ENCODE measurements at regions not wholly inside any gene's neighbourhood (a gene's known extent, or its start where the extent isn't known, plus 50 kb on each side); places are given as distances from the start of the nearest gene placed in this dataset.

DNA sequence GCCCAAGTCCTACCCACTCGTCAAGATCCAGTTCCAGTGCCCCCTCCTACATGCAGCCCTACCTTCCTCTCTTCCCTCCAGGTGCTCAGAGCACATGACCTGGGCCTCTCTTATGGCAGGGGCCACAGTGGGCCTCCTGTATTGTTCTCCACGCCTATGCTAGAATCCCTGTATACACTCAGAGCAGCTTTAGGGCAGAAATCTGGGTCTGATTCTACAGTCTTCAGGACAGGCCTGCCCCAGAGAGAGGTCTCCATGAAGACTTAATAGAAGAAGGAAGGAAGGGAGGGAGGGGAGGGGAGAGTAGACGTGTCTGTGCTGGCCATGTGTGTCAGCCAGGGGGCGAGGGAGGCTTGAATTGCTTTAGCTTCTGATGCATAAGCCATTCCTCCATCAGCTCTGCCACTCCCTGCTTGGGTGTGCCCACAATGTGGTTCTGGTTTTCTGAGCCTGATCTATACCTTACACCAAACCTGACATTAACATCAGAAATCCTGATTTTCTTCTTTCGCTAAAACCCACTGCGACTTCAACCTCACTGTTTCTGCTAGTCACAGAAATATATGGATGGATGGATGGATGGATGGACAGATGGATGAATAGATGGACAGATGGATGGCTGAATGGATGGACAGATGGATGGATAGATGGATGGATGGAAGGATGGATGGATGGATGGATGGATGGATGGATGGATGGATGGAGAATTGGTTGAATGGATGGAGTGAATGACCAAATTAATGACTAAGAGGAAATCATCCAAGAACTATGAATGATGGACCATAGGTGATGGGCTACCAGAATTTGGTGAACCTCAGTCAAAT, 56.6 kb upstream of the PRDM11 start:
- DNase-seq (ENCODE audit: low read depth) = peak; percentile 71

DNA sequence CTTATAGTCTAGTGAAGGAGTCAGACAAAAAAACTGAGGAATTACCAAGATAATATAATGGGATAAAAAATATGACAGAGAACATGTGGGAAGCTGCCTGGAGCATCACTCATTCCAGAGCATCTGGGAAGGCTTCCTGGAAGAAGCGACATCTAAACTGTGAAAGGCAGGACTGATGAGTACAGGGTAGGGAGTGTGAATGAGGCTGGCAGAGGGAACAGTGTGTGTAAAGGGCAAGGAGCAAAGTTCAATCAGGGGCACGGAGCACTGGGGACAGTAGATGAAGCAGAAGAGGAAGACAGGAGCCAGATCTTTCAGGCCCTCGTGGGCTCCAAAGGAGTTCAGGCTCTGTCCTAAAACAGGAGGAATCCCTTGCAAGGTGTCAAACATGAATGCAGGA, 55.8 kb upstream of the PRDM11 start:
- DNase-seq (ENCODE audit: low read depth) = no peak

DNA sequence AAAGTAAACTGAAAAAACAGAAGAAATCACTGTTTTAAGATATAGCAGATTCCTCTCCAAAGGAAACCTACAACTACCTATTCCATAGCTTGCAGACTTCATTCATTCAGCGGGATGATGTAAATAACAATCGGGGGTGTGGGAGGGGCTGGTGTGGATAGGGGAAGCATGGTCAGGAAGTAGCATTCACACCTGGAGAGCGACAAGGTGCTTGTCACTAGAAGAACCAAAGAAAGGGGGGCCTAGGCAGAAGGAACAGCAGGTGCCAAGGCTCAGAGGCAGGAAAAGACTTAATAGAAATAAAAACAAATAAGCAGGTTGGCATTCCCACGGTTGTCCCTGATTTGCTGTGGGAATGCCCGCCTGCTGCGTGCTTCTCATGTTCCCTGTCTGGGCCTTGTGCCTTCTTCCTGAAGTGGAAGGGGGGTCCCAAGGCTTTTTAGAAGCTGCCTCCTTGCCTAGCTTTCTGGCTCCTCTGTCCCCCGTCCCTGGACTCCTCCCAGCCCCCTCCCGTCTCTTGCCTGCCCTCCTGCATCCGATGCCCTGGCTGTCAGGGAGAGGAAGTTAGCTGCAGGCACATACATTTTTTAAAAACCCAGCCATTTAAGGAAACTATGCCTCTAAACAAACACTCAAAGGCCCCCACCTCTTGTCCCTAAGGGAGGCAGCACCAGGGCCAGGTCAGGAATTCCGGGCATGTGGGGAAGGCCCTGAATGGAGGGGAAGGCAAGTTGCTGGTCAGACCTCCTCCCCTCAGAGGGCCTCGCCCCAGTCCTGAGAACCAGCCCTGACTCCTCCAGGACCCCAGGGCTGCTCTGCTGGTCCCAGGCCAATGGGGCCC, 54.7 kb upstream of the PRDM11 start:
- DNase-seq (ENCODE audit: low read depth) = peak; percentile 77

DNA sequence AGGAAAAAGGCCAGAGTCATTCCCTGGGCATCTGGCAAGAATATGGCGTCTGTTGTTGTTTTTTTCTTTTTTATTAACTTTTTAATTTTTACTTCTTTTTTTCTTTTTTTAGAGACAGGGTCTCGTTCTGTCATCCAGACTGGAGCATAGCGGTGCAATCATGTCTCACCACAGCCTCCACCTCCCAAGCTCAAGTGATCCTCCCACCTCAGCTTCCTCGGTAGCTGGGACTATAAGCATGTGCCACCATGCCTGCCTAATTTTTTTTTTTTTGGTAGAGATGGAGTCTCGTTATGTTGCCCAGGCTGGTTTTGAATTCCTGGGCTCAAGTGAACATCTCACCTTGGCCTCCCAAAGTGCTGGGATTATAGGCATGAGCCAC, 54.0 kb upstream of the PRDM11 start:
- DNase-seq (ENCODE audit: low read depth) = no peak

DNA sequence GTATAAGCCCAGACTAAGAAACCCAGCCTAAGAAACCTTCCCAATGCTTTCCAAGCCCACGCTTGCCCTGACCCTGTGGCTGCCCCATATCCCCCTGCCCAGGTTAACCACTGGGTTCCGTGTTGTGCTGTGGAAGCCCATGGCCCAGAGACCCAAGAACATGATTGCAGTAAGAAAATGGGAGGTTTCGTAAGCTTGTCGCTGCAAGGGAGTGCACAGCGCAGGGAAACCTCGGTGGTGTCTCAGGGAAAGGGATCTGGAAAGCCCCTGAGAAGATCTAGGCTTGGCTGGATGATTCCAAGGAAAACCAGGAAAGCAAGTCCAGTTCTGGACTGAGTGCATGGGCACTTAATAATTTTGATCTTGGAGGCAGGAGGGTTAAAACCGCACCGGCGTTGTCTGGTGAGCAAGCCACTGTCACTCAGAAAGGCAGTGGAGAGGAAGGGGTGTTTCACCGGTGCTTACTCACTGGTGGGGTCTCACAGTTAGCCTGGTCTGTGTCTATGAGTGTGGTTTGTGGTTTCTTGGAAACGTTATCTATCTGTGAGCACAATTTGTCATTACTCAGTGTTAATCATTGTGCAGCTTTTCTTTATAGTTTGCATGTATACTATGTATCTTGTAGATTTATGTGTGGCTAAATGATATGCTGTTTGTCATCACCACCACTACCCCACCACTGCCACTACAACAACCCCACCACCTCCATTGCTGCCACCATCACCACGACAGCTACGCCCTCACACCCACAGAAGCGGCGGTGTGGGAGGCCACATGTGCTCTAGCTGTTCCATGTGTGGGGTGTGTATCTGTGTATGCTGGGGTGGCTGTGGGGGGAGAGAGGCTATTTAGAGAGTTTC, 53.3 kb upstream of the PRDM11 start:
- DNase-seq (ENCODE audit: low read depth) = peak; percentile 98

DNA sequence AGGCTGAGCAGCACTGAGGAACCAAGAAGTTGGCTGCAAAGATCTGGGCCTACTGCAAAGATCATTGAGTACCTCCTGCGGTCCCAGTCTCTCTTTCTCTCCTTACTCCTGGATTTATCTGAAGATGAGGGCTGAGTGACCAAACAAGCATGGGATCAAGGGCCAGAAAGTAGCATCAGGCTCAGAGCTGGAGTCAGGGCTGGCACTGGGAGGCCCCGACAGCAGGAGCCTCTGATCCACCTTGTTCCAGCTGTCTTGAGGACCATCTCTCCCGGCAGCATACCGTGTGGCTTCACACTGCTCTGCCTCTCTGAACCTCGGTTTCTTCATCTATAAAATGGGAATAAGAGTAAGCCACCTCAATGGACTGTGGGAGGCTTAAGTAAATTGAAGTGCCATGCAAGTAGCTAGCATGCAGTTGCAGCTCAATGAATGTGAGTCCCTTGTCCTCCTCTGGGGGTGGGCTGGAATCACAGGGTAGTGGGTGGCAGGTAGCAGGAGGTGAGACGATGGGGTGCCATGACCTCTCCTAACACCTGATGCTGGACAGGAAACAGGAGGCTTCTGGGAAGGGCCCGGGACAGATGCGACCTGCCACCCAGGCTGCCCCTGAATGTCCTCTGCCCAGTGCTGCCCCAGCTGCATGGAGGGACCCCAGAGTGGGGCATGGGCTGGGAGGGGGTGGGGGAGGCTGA, 52.5 kb upstream of the PRDM11 start:
- DNase-seq (ENCODE audit: low read depth) = no peak

DNA sequence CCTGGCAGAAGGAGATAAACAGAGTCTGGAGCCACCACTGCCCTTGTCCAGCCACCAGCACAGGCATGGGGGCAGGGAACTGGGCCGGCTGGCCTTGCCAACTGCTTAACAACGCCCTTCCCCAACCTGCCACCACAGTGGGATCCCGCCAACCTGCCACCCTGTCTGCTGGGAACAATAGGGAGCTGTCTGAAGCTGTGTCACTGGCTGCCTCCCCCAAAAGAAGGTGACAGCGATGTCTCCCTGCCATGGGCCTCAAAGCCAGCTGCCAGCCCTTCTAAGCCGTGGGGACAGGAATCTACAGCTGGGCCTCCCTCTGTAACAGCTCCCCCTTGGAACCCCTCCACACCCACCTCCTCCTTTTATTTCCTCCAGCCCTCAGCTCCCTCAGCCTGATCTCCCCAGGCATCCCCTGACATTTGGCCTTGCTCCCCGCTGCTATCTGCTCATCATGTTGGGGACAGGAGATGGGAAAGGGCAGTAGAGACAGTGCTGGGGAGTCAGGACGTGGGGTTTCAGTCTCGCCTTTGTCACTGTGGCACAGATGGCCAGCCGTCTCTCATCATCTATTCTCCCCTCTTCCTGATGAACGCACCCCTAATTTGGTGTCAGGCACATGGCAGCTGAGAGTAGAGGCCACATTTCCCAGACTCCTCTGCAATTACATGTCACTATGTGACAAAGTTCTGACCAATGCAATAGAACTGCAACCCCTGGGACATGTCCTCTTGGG, 51.3 kb upstream of the PRDM11 start:
- no peak for DNase-seq (ENCODE audit: low read depth)

DNA sequence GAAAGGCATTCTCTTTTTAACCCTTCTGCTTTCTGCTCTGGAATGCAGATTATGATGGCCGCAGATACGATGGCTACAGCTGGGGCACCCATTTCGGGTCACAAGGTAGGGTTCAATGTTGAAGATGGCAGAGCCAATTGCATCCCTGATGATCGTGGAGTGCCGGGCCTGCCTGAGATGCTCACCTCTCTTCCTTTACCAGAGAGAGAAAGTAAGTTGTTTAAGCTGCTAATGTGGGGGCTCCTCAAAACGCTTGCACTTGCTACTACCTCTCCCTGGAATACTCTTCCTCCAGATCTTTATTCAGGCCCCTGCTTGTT, 50.8 kb upstream of the PRDM11 start:
- no peak for DNase-seq (ENCODE audit: low read depth)

DNA sequence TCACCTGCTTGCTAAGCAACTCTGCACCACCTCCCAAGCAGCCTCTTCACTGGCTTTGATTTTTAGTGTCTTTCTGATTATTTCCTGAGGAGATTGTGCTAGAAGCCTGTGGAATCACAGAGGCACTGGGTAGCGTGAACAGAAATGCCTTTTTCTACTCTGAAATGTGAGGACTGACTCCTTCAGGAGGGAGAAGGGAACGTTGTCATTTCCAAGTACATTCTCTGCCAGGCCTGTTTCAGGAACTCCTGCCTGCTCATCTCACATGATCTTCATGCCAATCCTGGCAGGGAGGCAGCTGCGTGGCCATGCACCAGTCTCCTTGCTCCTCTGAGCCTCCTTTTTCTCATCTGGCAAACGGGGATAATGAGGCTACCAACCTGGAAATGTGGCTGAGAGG, 49.8 kb upstream of the PRDM11 start:
- no peak for DNase-seq (ENCODE audit: low read depth)
